Ishikawa (cell line): ENCODE measurements at regions not wholly inside any gene's neighbourhood (a gene's known extent, or its start where the extent isn't known, plus 50 kb on each side); places are given as distances from the start of the nearest gene placed in this dataset.

Experiments
- CREB1 ChIP-seq: IDR thresholded peaks from 2 replicates; pipeline ENCODE4 v1.6.1; 2012; ENCODE audit warnings: low read depth
- EGR1 ChIP-seq: IDR thresholded peaks from 2 replicates; pipeline ENCODE4 v1.6.1; 2012
- FOXM1 ChIP-seq: IDR thresholded peaks from 2 replicates; pipeline ENCODE4 v1.6.1; 2012; ENCODE audit warnings: low read depth, borderline replicate concordance
- TAF1 ChIP-seq: IDR thresholded peaks from 2 replicates; pipeline ENCODE4 v1.6.1; 2012; ENCODE audit warnings: low read depth, mild to moderate bottlenecking
- YY1 ChIP-seq: IDR thresholded peaks from 2 replicates; pipeline ENCODE4 v1.6.1; 2012; ENCODE audit warnings: low read depth
- TF ChIP-seq, protein P1 (sequence below): IDR thresholded peaks from 2 replicates; pipeline ENCODE4 v1.6.1; 2012
- TF ChIP-seq, protein P2 (sequence below): IDR thresholded peaks from 2 replicates; pipeline ENCODE4 v1.6.1; 2012

DNA sequence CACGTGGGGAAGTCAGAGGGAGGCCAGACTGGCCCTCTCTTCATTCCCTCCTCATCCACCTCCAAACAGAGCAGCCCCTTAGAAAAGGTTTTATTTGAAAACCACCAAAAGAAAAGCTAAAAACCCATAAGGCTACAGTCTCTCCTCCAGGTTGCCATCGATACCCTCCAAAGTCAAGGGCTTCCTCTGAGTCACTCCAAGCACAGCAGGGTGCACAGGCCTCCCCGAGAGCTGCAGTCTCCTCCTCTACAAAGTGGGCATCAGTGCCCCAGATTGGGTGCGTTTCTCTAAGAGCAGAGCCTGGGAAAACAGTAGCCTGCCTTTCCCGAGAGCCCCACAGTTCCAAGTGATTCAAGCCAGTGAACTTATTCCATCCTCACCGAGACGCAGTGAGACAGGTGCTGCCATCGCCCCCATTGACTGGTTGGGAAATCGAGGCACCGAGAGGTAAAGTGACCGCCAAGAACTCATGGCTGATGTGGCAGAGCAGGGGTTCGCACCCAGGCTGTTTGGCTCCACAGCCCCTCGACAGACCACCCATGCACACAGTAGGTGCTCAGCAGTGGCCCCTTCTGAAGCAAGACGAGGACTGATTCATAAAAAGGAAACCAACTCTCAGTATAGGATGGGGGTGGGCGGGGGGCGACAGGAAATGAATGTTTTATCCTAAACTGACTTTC, 91.7 kb upstream of the SHISAL1 start:
- TF ChIP-seq, protein P1, sequence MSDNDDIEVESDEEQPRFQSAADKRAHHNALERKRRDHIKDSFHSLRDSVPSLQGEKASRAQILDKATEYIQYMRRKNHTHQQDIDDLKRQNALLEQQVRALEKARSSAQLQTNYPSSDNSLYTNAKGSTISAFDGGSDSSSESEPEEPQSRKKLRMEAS, result no peak
- TF ChIP-seq TAF1 (no peak), FOXM1 (no peak), YY1 (no peak), CREB1 (no peak), EGR1 (no peak)
- TF ChIP-seq, protein P2, sequence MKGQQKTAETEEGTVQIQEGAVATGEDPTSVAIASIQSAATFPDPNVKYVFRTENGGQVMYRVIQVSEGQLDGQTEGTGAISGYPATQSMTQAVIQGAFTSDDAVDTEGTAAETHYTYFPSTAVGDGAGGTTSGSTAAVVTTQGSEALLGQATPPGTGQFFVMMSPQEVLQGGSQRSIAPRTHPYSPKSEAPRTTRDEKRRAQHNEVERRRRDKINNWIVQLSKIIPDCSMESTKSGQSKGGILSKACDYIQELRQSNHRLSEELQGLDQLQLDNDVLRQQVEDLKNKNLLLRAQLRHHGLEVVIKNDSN, result no peak
